ENCODE measurements at regions not wholly inside any gene's neighbourhood (a gene's known extent, or its start where the extent isn't known, plus 50 kb on each side); places are given as distances from the start of the nearest gene placed in this dataset.

DNA sequence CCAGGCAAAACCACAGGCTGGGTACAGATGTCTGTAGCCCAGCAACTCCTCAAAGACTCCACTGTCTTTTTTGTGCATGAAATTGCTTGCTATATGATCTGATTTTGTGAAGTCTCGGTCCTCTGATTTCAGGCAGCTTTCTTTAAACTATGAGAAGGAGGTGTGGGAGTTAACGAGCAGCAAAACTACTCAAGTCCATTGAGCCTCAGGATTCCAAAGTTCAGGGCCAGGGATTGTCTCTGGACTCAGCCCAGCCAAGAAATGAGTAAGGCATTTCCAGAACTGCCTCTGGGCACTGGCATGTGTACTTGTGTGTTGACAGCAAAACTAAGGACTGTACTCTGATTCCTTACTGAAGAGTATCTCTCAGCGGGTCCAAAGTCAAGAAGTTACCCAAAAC, 53.4 kb upstream of the GLIS3 start:
- H3K79me2 ChIP-seq (ENCODE audit: insufficient read depth, low read length), result no peaks in the 10 kb centered on the region
- Mint-ChIP-seq H3K36me3 (ENCODE audit: low read depth, unreplicated experiment) (no peaks in the 10 kb centered on the region), H3K27ac (ENCODE audit: unreplicated experiment) (no peak overlapping the region), H3K9me3 (ENCODE audit: unreplicated experiment) (no peaks in the 10 kb centered on the region), H3K27me3 (ENCODE audit: low read depth, unreplicated experiment) (peaks cover 2% of the 10 kb centered on the region), H3K4me1 (ENCODE audit: low read depth, unreplicated experiment) (peaks cover 6% of the 10 kb centered on the region), H3K4me3 (ENCODE audit: unreplicated experiment) (no peak overlapping the region)
- no peaks in the 10 kb centered on the region for H3K36me3 ChIP-seq (ENCODE audit: insufficient read depth, low read length)
- no peak overlapping the region for H3K27ac ChIP-seq (ENCODE audit: low read depth, low read length)
- H3K4me2 ChIP-seq (ENCODE audit: low read length), result no peak overlapping the region
- no peak overlapping the region for H3K9ac ChIP-seq (ENCODE audit: low read length)
- no peak for DNase-seq (ENCODE audit: low read depth)
- H4K20me1 ChIP-seq (ENCODE audit: insufficient read depth, low read length), result no peaks in the 10 kb centered on the region
- H3K27me3 ChIP-seq (ENCODE audit: insufficient read depth, low read length), result no peaks in the 10 kb centered on the region
- H3K4me1 ChIP-seq (ENCODE audit: insufficient read depth, low read length), result no peaks in the 10 kb centered on the region
- H3K9me3 ChIP-seq (ENCODE audit: insufficient read depth, low read depth, low read length), result no peaks in the 10 kb centered on the region
- no peak overlapping the region for H2AFZ ChIP-seq (ENCODE audit: low read depth, low read length)
- TF ChIP-seq, protein P1, sequence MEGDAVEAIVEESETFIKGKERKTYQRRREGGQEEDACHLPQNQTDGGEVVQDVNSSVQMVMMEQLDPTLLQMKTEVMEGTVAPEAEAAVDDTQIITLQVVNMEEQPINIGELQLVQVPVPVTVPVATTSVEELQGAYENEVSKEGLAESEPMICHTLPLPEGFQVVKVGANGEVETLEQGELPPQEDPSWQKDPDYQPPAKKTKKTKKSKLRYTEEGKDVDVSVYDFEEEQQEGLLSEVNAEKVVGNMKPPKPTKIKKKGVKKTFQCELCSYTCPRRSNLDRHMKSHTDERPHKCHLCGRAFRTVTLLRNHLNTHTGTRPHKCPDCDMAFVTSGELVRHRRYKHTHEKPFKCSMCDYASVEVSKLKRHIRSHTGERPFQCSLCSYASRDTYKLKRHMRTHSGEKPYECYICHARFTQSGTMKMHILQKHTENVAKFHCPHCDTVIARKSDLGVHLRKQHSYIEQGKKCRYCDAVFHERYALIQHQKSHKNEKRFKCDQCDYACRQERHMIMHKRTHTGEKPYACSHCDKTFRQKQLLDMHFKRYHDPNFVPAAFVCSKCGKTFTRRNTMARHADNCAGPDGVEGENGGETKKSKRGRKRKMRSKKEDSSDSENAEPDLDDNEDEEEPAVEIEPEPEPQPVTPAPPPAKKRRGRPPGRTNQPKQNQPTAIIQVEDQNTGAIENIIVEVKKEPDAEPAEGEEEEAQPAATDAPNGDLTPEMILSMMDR (IDR thresholded peaks at IDR 0.05; ENCODE audit: insufficient read depth, low read depth, low read length), result no peak
- TF ChIP-seq EZH2 (IDR thresholded peaks at IDR 0.05; ENCODE audit: insufficient read depth, low read length), result no peak
- H3K4me3 ChIP-seq (ENCODE audit: insufficient read depth, low read depth, low read length), result no peak overlapping the region
- FAIRE-seq, result no peak

DNA sequence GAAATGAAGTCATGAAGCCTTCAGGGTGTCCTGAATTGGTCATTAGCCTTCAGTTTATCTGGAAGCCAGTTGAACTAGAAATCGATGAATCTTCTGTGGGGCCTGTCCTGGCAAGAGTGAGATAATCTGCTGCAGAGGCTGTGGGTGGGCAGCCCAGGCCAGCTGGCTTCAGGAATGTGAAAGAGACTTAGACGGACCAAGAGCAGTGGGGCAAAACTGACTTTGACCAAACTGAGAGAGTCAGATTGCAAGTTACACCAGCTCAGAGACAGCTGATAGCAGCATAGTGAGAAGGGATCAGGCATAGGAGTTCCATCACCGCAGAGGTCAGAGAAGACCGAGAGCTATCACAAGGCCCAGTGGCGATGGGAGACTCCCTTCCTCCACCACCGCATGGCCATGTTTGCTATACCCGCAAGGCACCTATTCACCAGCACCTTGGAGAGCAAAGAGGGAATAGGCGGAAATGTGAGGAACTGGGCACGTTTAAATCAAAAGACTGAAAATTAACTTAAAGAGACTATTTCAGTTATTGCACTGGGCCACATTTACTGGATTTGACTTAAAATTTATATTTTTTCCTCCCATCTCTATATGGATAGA, 50.0 kb upstream of the GLIS3 start:
- Histone ChIP-seq H3K4me3 (ENCODE audit: insufficient read depth, low read depth, low read length) (no peak overlapping the region), H3K36me3 (ENCODE audit: insufficient read depth, low read length) (no peaks in the 10 kb centered on the region), H3K27ac (ENCODE audit: low read depth, low read length) (no peak overlapping the region), H3K4me2 (ENCODE audit: low read length) (no peak overlapping the region), H3K27me3 (ENCODE audit: insufficient read depth, low read length) (no peaks in the 10 kb centered on the region), H3K9me3 (ENCODE audit: insufficient read depth, low read depth, low read length) (no peaks in the 10 kb centered on the region), H3K9ac (ENCODE audit: low read length) (no peak overlapping the region), H3K4me1 (ENCODE audit: insufficient read depth, low read length) (no peaks in the 10 kb centered on the region), H2AFZ (ENCODE audit: low read depth, low read length) (no peak overlapping the region), H3K79me2 (ENCODE audit: insufficient read depth, low read length) (no peaks in the 10 kb centered on the region), H4K20me1 (ENCODE audit: insufficient read depth, low read length) (no peaks in the 10 kb centered on the region)
- no peak for FAIRE-seq
- H3K27me3 Mint-ChIP-seq (ENCODE audit: low read depth, unreplicated experiment), result peaks cover 2% of the 10 kb centered on the region
- no peak for DNase-seq (ENCODE audit: low read depth)
- TF ChIP-seq, protein P1 (IDR thresholded peaks at IDR 0.05; ENCODE audit: insufficient read depth, low read depth, low read length), result no peak
- TF ChIP-seq EZH2 (IDR thresholded peaks at IDR 0.05; ENCODE audit: insufficient read depth, low read length), result no peak
- no peak overlapping the region for H3K4me3 Mint-ChIP-seq (ENCODE audit: unreplicated experiment)
- peaks cover 13% of the 10 kb centered on the region for H3K4me1 Mint-ChIP-seq (ENCODE audit: low read depth, unreplicated experiment)
- H3K27ac Mint-ChIP-seq (ENCODE audit: unreplicated experiment), result no peak overlapping the region
- H3K36me3 Mint-ChIP-seq (ENCODE audit: low read depth, unreplicated experiment), result peaks cover 1% of the 10 kb centered on the region
- H3K9me3 Mint-ChIP-seq (ENCODE audit: unreplicated experiment), result peaks cover 3% of the 10 kb centered on the region

Data from astrocyte (in vitro differentiated cells and primary cell).